Ishikawa (cell line): ENCODE measurements at regions not wholly inside any gene's neighbourhood (a gene's known extent, or its start where the extent isn't known, plus 50 kb on each side); places are given as distances from the start of the nearest gene placed in this dataset.

Experiments used
- CEBPB ChIP-seq: IDR thresholded peaks from 2 replicates; pipeline ENCODE4 v1.6.1; 2012
- CREB1 ChIP-seq: IDR thresholded peaks from 2 replicates; pipeline ENCODE4 v1.6.1; 2012; ENCODE audit warnings: low read depth
- EGR1 ChIP-seq: IDR thresholded peaks from 2 replicates; pipeline ENCODE4 v1.6.1; 2012
- EP300 ChIP-seq: IDR thresholded peaks from 2 replicates; pipeline ENCODE4 v1.6.1; 2012; ENCODE audit warnings: borderline replicate concordance
- FOXM1 ChIP-seq: IDR thresholded peaks from 2 replicates; pipeline ENCODE4 v1.6.1; 2012; ENCODE audit warnings: low read depth, borderline replicate concordance
- MAX ChIP-seq: IDR thresholded peaks from 2 replicates; pipeline ENCODE4 v1.6.1; 2012
- NFIC ChIP-seq: IDR thresholded peaks from 2 replicates; pipeline ENCODE4 v1.6.1; 2012
- RAD21 ChIP-seq: IDR thresholded peaks from 2 replicates; pipeline ENCODE4 v1.6.1; 2012; ENCODE audit warnings: low read depth
- REST ChIP-seq: IDR thresholded peaks from 2 replicates; pipeline ENCODE4 v1.6.1; 2012; ENCODE audit warnings: low read depth, mild to moderate bottlenecking
- TAF1 ChIP-seq: IDR thresholded peaks from 2 replicates; pipeline ENCODE4 v1.6.1; 2012; ENCODE audit warnings: low read depth, mild to moderate bottlenecking
- TCF12 ChIP-seq: IDR thresholded peaks from 2 replicates; pipeline ENCODE4 v1.6.1; 2012; ENCODE audit warnings: low read depth
- TEAD4 ChIP-seq: IDR thresholded peaks from 2 replicates; pipeline ENCODE4 v1.6.1; 2012
- USF1 ChIP-seq: IDR thresholded peaks from 2 replicates; pipeline ENCODE4 v1.6.1; 2012
- YY1 ChIP-seq: IDR thresholded peaks from 2 replicates; pipeline ENCODE4 v1.6.1; 2012; ENCODE audit warnings: low read depth
- ZBTB7A ChIP-seq: IDR thresholded peaks from 2 replicates; pipeline ENCODE4 v1.6.1; 2012; ENCODE audit warnings: low read depth

- TF ChIP-seq FOXM1 (no peak), REST (no peak), ZBTB7A (no peak), USF1 (no peak), TCF12 (no peak), CREB1 (no peak), EP300 (no peak), TAF1 (no peak), TEAD4 (no peak), CEBPB (no peak), RAD21 (no peak), MAX (no peak), NFIC (no peak), YY1 (no peak), EGR1 (no peak)
Observed at GRCh38 chr5:124093658-124094057, 581.7 kb downstream of the CSNK1G3 start.

GRCh38 chr5:124090115-124090514, 578.1 kb downstream of the CSNK1G3 start:
- TF ChIP-seq CREB1 = no peak
- no peak for TF ChIP-seq CEBPB
- TF ChIP-seq NFIC = no peak
- TF ChIP-seq FOXM1 = no peak
- no peak for TF ChIP-seq RAD21
- TF ChIP-seq ZBTB7A = no peak
- no peak for TF ChIP-seq MAX
- no peak for TF ChIP-seq EP300
- TF ChIP-seq TCF12 = no peak
- no peak for TF ChIP-seq TAF1
- TF ChIP-seq REST = no peak
- TF ChIP-seq YY1 = no peak
- TF ChIP-seq TEAD4 = no peak
- no peak for TF ChIP-seq EGR1
- no peak for TF ChIP-seq USF1

GRCh38 chr5:124089578-124089977, 577.6 kb downstream of the CSNK1G3 start:
- TF ChIP-seq RAD21 (no peak), YY1 (no peak), TAF1 (no peak), FOXM1 (no peak), EP300 (no peak), REST (no peak), CEBPB (no peak), NFIC (no peak), TEAD4 (no peak), TCF12 (no peak), MAX (no peak), USF1 (no peak)
